IMR-90 (cell line): ENCODE measurements at regions not wholly inside any gene's neighbourhood (a gene's known extent, or its start where the extent isn't known, plus 50 kb on each side); places are given as distances from the start of the nearest gene placed in this dataset.

Source experiments
- ATAC-seq: fragments of 200-7000 bp; cut with Tn5 transposase; 2 replicates; pipeline ENCODE4 v1.9.1; 2020; ENCODE audit warnings: low read depth, mild to moderate bottlenecking, moderate library complexity
- BruUV-seq: library from RNA; stranded (reverse); fragments of 400-500 nt; replicated peaks from 2 replicates; lab custom pipeline; 2021; lab: Mats Ljungman, UMichigan
- CTCF ChIA-PET: fragments of 300-600 bp; formaldehyde crosslinking; extraction: SDS; loops from one replicate; lab custom pipeline; 2021; ENCODE audit warnings: antibody characterized with exemption; lab: Yijun Ruan, JAX
- POLR2A ChIA-PET: fragments of 300-600 bp; sonication (Branson Sonifier 250); formaldehyde crosslinking; loops from one replicate; lab custom pipeline; 2022; ENCODE audit warnings: antibody characterized with exemption; ENCODE audit not compliant: unreplicated experiment; lab: Charles Lee
- DNase-seq: peaks from one replicate; pipeline ENCODE4 v3.0.0; 2013
- H2AFZ ChIP-seq: replicated peaks from 2 replicates; pipeline ENCODE3; 2013; ENCODE audit warnings: low read length, mild to moderate bottlenecking; ENCODE audit not compliant: poor library complexity
- H2AK5ac ChIP-seq: 2 replicates; pipeline ENCODE4 v1.6.1; 2013; ENCODE audit warnings: low read depth, low read length, inconsistent platforms
- H2AK9ac ChIP-seq: replicated peaks from 2 replicates; pipeline ENCODE3; 2013; ENCODE audit warnings: mild to moderate bottlenecking, low read depth, low read length, moderate library complexity; ENCODE audit not compliant: poor library complexity
- H2BK120ac ChIP-seq: 2 replicates; pipeline ENCODE4 v1.6.1; 2013; ENCODE audit warnings: low read depth, low read length, inconsistent platforms
- H2BK15ac ChIP-seq: 3 replicates; pipeline ENCODE4 v1.6.1; 2013; ENCODE audit warnings: low read depth, low read length, inconsistent platforms
- H2BK20ac ChIP-seq: 2 replicates; pipeline ENCODE4 v1.6.1; 2013; ENCODE audit warnings: low read depth, mild to moderate bottlenecking, inconsistent platforms, low read length, moderate library complexity
- H2BK5ac ChIP-seq: 2 replicates; pipeline ENCODE4 v1.6.1; 2013; ENCODE audit warnings: mild to moderate bottlenecking, low read depth, low read length, inconsistent platforms; ENCODE audit not compliant: poor library complexity, severe bottlenecking
- H3K14ac ChIP-seq: replicated peaks from 2 replicates; pipeline ENCODE4 v1.6.1; 2013; ENCODE audit warnings: low read depth, low read length, inconsistent platforms
- H3K18ac ChIP-seq: 2 replicates; pipeline ENCODE4 v1.6.1; 2013; ENCODE audit warnings: low read depth, low read length, control low read depth
- H3K23ac ChIP-seq: 2 replicates; pipeline ENCODE4 v1.6.1; 2013; ENCODE audit warnings: low read depth, low read length, inconsistent platforms
- H3K27ac ChIP-seq: 2 replicates; pipeline ENCODE4 v1.5.1; 2013; ENCODE audit warnings: mild to moderate bottlenecking, control low read depth, low read length; ENCODE audit not compliant: insufficient read depth
- H3K27me3 ChIP-seq: 2 replicates; pipeline ENCODE4 v1.6.1; 2013; ENCODE audit warnings: low read length; ENCODE audit not compliant: control insufficient read depth, insufficient read depth
- H3K36me3 ChIP-seq: 2 replicates; pipeline ENCODE4 v1.6.1; 2013; ENCODE audit warnings: low read length, mixed read lengths; ENCODE audit not compliant: control insufficient read depth, insufficient read depth
- H3K4ac ChIP-seq: 2 replicates; pipeline ENCODE4 v1.6.1; 2013; ENCODE audit warnings: low read depth, low read length, inconsistent platforms
- H3K4me1 ChIP-seq: 2 replicates; pipeline ENCODE4 v1.6.1; 2013; ENCODE audit warnings: low read length, mixed read lengths; ENCODE audit not compliant: control insufficient read depth, insufficient read depth
- H3K4me2 ChIP-seq: 2 replicates; pipeline ENCODE4 v1.6.1; 2013; ENCODE audit warnings: low read depth, mild to moderate bottlenecking, control low read depth, low read length, moderate library complexity
- H3K4me3 ChIP-seq: 2 replicates; pipeline ENCODE4 v1.5.1; 2013; ENCODE audit warnings: low read depth, mild to moderate bottlenecking, control low read depth, low read length, moderate library complexity; ENCODE audit not compliant: insufficient read depth
- H3K56ac ChIP-seq: 2 replicates; pipeline ENCODE4 v1.6.1; 2013; ENCODE audit warnings: low read length, inconsistent platforms; ENCODE audit not compliant: insufficient read depth; ENCODE audit errors: extremely low read depth
- H3K79me1 ChIP-seq, 2 experiments: 2 replicates each; pipeline ENCODE4 v1.6.1; 2013; ENCODE audit warnings: low read length in 2 of 2, inconsistent platforms in 1 of 2, low read depth in 1 of 2
- H3K9ac ChIP-seq: 2 replicates; pipeline ENCODE4 v1.6.1; 2013; ENCODE audit warnings: low read depth, low read length, control low read depth
- H3K9me1 ChIP-seq: 2 replicates; pipeline ENCODE4 v1.6.1; 2013; ENCODE audit warnings: low read length, inconsistent platforms; ENCODE audit not compliant: insufficient read depth
- H3K9me3 ChIP-seq: 2 replicates; pipeline ENCODE4 v1.6.1; 2013; ENCODE audit warnings: low read length; ENCODE audit not compliant: control insufficient read depth, insufficient read depth
- H4K20me1 ChIP-seq: 2 replicates; pipeline ENCODE4 v1.6.1; 2013; ENCODE audit warnings: low read length, inconsistent platforms; ENCODE audit not compliant: insufficient read depth
- H4K5ac ChIP-seq: 2 replicates; pipeline ENCODE4 v1.6.1; 2013; ENCODE audit warnings: mild to moderate bottlenecking, low read depth, low read length, control low read depth
- H4K8ac ChIP-seq, 2 experiments: 2 replicates each; pipeline ENCODE4 v1.6.1; 2013; ENCODE audit warnings: low read depth in 2 of 2, low read length in 2 of 2, control low read depth in 1 of 2, inconsistent platforms in 1 of 2
- H4K91ac ChIP-seq: 2 replicates; pipeline ENCODE4 v1.6.1; 2013; ENCODE audit warnings: low read depth, low read length, inconsistent platforms; ENCODE audit not compliant: insufficient read depth
- BHLHE40 ChIP-seq: fragments of 150-350 bp; IDR thresholded peaks from 2 replicates; pipeline ENCODE4 v1.6.1; 2016; ENCODE audit warnings: mild to moderate bottlenecking, low read depth, low read length
- CEBPB ChIP-seq: IDR thresholded peaks from 2 replicates; pipeline ENCODE4 v1.6.1; 2012; ENCODE audit warnings: low read depth, low read length, improper control_type of control experiment
- CHD1 ChIP-seq: IDR thresholded peaks from 2 replicates; pipeline ENCODE4 v1.6.1; 2012; ENCODE audit warnings: low read depth, low read length, improper control_type of control experiment
- CTCF ChIP-seq: conservative IDR thresholded peaks from 2 replicates; pipeline ENCODE4 v1.5.1; 2012; ENCODE audit warnings: mild to moderate bottlenecking, low read depth, low read length, improper control_type of control experiment
- FOS ChIP-seq: fragments of 150-350 bp; IDR thresholded peaks from 2 replicates; pipeline ENCODE4 v1.6.1; 2016; ENCODE audit warnings: low read depth, low read length
- MAZ ChIP-seq: IDR thresholded peaks from 2 replicates; pipeline ENCODE4 v1.6.1; 2012; ENCODE audit warnings: low read depth, mild to moderate bottlenecking, low read length, improper control_type of control experiment, moderate library complexity, borderline replicate concordance
- MXI1 ChIP-seq: IDR thresholded peaks from 2 replicates; pipeline ENCODE4 v1.6.1; 2012; ENCODE audit warnings: low read depth, mild to moderate bottlenecking, low read length, moderate library complexity, borderline replicate concordance
- NFE2L2 ChIP-seq: fragments of 150-350 bp; IDR thresholded peaks from 2 replicates; pipeline ENCODE4 v1.6.1; 2016; ENCODE audit warnings: low read depth, mild to moderate bottlenecking, low read length
- RAD21 ChIP-seq: IDR thresholded peaks from 2 replicates; pipeline ENCODE4 v1.6.1; 2012; ENCODE audit warnings: low read length, improper control_type of control experiment
- RCOR1 ChIP-seq: IDR thresholded peaks from 2 replicates; pipeline ENCODE4 v1.6.1; 2012; ENCODE audit warnings: mild to moderate bottlenecking, low read length, improper control_type of control experiment; ENCODE audit not compliant: insufficient replicate concordance
- RFX5 ChIP-seq: IDR thresholded peaks from 2 replicates; pipeline ENCODE4 v1.8.0; 2012; ENCODE audit warnings: low read depth, mild to moderate bottlenecking, low read length, moderate library complexity
- SMC3 ChIP-seq: fragments of 150-350 bp; IDR thresholded peaks from 2 replicates; pipeline ENCODE4 v1.6.1; 2016; ENCODE audit warnings: low read depth, mild to moderate bottlenecking, antibody characterized with exemption, low read length, moderate library complexity
- USF2 ChIP-seq: fragments of 150-350 bp; IDR thresholded peaks from 2 replicates; pipeline ENCODE4 v1.6.1; 2017; ENCODE audit warnings: mild to moderate bottlenecking, antibody characterized with exemption, low read length, low read depth
- WGBS, 2 experiments: methylation state at CpG; one replicate each; pipeline versions ENCODE4 v1.1.5 to v1.1.7; 2013; ENCODE audit warnings: missing lambda C conversion rate in 2 of 2; ENCODE audit not compliant: insufficient read length in 1 of 2; ENCODE audit errors: extremely low coverage in 2 of 2; 5-methylcytosine and 5-hydroxymethylcytosine counted together
- dilution Hi-C: fragments of 300-500 bp; cut with HindIII; formaldehyde crosslinking; loops from one replicate; pipeline ENCODE4 v1.14.3; 2018; ENCODE audit warnings: low sequenced_read_pairs; ENCODE audit not compliant: unreplicated experiment
- in situ Hi-C: fragments of 300-500 bp; cut with MboI; formaldehyde crosslinking; loops from 3 replicates; pipeline ENCODE4 v1.14.3; 2019; ENCODE audit warnings: low sequenced_read_pairs, inconsistent platforms, mixed read lengths
- intact Hi-C: fragments of 100-400 bp; cut with micrococcal nuclease; formaldehyde crosslinking; loops from 2 replicates; pipeline ENCODE4 v1.10.0; 2022

GRCh38 chr12:105674871-105675699 is 344.6 kb downstream of the C12orf75 start:
- Histone ChIP-seq H3K36me3 (no peaks in the 10 kb centered on the region), H3K4me1 (peaks cover 22% of the 10 kb centered on the region), H3K79me1 (no peaks in the 10 kb centered on the region), H3K4ac (peak overlapping the region; percentile 38), H2BK20ac (peak overlapping the region; percentile 40), H4K5ac (peak overlapping the region; percentile 41), H2AK9ac (no peak overlapping the region), H3K14ac (peak overlapping the region; percentile 53; the same call in 1 of the 2 replicates), H4K91ac (peak overlapping the region; percentile 59; the same call in 1 of the 2 replicates), H4K20me1 (no peaks in the 10 kb centered on the region), H3K27me3 (no peaks in the 10 kb centered on the region), H3K9ac (no peak overlapping the region), H2BK5ac (peak overlapping the region; percentile 49), H3K56ac (no peak overlapping the region; the same call in 1 of the 2 replicates), H3K4me3 (no peak overlapping the region), H3K23ac (no peak overlapping the region), H4K8ac (0 out of 4 replicates have a peak overlapping the region, but pooled peaks of 1 of the 2 experiments have one; percentile 38), H3K27ac (peak overlapping the region; percentile 89; the same call in 1 of the 2 replicates), H3K18ac (peak overlapping the region; percentile 79), H2AFZ (no peak overlapping the region), H3K9me3 (no peaks in the 10 kb centered on the region), H2BK15ac (no peak overlapping the region), H2AK5ac (no peak overlapping the region), H2BK120ac (peak overlapping the region; percentile 74), H3K9me1 (peaks cover 6% of the 10 kb centered on the region; the same call in 1 of the 2 replicates), H3K4me2 (peak overlapping the region; percentile 58)
- POLR2A ChIA-PET, result no interaction called here
- TF ChIP-seq MAZ (no peak), FOS (no peak), CTCF (no peak), NFE2L2 (no peak), CEBPB (no peak), SMC3 (no peak), RAD21 (no peak), BHLHE40 (no peak), RCOR1 (no peak), RFX5 (no peak), CHD1 (no peak), MXI1 (no peak), USF2 (no peak)
- DNase-seq (peak; percentile 24), ATAC-seq (peak; percentile 72)
- 60% methylated on average over 1 of the region's 2 CpGs; no CpG with 5 or more reads in 1 of the 2 experiments for WGBS, 2 experiments
- CTCF ChIA-PET, result interaction anchor here (1.1 kb wide), 1 partner anchor 32 kb away, joined by 4 read pairs; no protein-coding TSS in a partner anchor
- intact Hi-C loops, result no loop called here
- dilution Hi-C loops, result no loop called here
- in situ Hi-C loops, result no loop called here
- no TSS peak for BruUV-seq
